GM21528 (cell line): ENCODE measurements at regions not wholly inside any gene's neighbourhood (a gene's known extent, or its start where the extent isn't known, plus 50 kb on each side); places are given as distances from the start of the nearest gene placed in this dataset.
"Not testable (repeated sequence)": the region's sequence is repeated elsewhere in the genome, so short reads cannot be mapped to it uniquely, and the experiment has no call there.

Experiments
- ATAC-seq: cut with Tn5 transposase; IDR thresholded peaks from one replicate; pipeline ENCODE4 v1.9.1; 2021; ENCODE audit warnings: mild to moderate bottlenecking, moderate library complexity; ENCODE audit not compliant: unreplicated experiment, low FRiP score

- no peak for ATAC-seq
These were observed 265.8 kb upstream of the NEBL start for GRCh38 chr10:21162948-21163347.

DNA sequence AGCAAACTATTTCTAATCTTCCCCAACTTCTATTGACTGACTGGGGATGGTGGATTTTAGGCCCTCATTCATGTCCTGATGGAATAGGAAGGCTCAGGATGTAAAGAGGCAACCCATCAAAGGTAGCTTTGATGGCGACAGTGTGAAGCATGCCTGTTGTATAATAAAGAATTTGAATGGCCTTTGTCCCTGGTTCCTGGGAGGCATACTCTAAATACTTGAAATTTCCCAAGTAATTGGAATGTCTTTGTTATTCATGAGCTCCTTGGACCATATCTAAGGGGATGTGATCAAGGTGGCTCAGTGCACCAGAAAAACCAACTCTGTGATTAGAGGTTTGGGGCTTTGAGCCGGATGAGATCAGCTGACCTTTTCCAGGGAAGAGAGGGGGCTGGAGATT lies 264.5 kb upstream of the NEBL start:
- ATAC-seq: no peak

- ATAC-seq: no peak
These were observed 264.0 kb upstream of the NEBL start for GRCh38 chr10:21161090-21161625.

- no peak for ATAC-seq
These were observed 263.0 kb upstream of the NEBL start for GRCh38 chr10:21160116-21160515.

DNA sequence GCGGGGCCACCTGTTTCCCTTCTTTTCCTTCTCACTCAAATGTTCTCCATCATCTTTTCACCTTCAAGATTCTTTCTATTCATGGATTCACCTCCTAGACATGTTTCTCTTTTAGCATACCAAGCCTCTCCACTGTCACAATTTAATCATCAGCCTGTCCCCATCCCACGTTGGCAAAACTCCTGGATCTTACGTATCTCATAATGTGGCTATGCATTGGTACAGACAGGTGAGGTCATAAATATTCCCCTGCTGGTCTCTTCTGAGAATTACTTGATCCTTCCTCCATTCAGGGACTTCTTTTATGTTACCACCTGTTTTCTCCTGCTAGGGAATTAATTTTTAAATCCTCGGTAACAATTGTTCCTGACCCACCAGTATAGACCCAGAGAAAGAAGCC lies 262.6 kb upstream of the NEBL start:
- ATAC-seq: no peak

DNA sequence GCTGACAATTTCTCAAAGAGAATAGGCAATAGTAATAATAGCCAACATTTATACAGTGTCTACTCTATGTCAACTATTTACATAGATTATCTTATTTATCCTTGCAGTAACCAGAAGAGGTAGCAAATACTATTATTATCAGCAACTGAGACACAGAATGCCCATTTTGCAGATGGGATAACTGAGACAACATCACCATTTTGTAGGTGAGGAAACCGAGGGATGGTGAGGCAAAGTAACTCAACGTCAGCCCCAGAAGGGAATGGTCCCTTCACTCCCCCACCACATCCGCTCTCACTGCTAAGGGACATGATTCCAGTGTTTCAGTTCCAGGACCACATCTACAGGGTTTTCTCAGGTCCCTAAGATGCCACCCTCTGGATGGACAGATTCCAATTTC lies 261.2 kb upstream of the NEBL start:
- no peak for ATAC-seq

GRCh38 chr10:21157664-21158063 lies 260.6 kb upstream of the NEBL start:
- ATAC-seq: no peak

DNA sequence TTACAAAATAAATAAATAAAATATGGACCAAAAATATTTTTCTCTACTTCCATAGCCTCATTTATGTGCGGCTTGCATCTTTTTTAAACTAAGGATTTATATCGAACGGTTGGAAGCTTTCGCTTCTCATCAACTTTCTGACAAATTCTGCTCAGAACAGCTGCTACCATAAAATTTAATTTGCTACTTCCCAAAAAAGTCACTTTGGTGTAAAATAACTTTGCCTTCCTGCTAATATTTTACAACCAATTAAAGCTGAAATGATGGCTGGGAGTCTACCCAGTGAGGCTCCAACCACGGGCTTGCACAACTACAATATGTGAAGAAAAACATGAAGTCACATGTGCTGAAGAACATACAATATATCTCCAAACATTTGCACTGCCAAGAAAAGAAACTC lies 253.1 kb upstream of the NEBL start:
- no peak for ATAC-seq

DNA sequence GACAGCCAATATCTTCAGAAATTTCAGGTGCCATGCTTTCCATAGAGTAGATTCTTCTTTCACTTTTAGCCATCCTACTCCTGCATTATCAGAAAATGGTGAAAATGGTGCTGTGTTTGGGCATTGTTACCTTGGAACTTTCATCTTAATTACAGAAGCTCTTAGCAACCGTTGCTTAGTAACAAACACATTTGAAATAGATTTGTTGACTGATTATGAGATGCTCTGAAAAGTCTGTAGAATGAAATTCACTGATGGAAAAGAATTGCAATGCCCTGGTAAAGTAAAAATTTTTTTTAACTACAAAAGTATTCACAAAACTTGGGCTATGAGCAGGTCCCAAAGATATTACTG lies 249.3 kb upstream of the NEBL start:
- no peak for ATAC-seq

DNA sequence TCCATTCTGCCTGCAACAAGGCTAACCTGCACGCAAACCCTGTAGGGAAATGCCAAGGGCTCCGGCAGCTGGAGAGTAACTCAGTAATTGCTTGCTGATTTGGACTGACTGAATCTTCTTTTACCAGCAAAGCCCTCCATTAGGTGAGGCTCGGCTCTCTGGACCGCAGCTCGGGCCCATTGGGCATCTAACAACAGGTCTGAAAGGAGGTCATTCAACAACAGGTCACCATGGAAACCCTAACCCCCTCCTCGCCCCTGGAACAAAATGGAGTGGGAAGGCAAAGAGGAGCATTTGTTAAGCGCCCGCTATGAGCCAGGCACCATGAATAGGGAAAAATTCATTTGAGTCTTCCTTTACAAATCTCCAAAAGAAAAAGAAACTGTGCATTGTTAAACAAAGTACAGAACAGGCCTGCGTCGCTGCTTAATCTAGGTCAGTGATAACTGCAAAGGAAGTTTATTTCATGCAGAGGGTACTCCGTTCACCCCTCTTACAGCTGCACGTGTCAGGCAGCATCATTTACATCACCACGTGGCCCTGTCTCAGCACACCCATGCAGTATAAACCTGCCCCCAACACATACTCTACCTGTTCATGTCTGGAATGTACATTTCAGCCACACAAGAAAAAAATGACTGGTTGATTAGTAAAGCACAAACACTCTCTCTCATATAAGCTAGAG lies 248.8 kb upstream of the NEBL start:
- no peak for ATAC-seq

DNA sequence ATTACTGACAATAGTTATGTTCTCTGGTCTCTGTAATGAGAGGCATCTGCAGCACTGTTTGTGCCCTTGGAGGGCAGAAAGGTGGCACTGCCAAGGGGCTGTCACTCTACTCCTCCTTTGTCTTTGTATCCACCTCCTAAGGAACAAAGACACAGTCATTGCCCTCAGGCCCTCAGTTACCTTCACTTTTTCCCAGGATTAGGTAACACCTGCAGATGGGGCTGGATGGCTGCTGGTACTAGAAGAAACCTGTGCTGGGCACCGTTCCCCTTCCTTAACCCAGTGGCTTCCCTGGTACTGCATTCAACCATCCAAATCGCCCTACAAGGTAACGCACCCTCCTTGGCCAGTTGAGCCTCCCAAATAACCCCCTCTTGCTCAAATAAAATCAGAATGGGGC lies 246.9 kb upstream of the NEBL start:
- no peak for ATAC-seq

DNA sequence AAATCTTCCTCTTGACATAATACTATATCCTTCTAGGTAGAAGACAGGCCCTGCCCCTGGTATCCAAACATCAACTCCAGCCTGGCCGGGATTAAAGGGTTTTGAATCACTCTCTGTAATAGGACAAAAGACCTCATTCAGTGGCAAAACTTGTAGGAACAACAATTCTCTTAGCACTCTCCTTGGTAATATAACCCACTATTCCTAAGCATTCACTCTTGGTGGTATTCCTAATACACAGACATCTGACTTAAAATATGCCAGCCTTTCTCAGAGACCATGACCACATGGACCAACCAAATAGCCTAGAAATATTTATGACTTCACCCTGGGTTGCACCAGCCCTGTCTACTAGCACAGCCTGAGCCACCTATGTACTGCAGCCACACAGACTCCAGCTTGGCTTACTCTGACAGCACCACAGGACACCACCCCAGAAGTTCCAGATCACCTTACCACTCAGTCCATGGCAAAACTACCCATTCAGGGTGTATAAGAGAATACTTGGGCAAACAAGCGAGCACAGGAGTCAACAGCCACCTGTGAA lies 244.9 kb upstream of the NEBL start:
- no peak for ATAC-seq

DNA sequence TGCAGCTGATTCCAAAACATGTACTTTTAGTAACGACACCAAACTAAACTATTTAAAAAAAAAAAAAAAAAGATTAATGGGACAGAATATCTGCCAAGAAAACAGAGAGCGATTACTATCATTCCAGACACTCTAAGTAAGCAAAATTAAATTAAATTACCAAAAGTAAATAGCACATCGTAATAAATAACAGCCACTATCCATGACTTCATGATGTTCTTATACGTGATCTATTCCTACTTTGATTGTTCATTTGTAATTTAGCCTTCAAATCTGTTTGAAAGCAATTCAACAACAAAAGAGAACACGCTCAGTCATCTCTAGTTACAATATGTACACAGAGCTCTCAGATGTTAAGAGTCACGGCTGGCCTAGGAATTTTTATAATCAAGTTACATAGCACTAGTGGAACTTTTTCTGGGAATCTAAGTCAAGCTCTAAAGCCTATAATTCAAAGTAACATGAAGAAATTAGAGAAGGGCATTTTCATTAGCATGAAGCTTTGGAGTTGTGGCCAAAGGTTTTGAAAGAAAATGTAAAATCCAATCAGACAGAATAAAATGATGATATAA lies 241.7 kb upstream of the NEBL start:
- ATAC-seq: no peak

DNA sequence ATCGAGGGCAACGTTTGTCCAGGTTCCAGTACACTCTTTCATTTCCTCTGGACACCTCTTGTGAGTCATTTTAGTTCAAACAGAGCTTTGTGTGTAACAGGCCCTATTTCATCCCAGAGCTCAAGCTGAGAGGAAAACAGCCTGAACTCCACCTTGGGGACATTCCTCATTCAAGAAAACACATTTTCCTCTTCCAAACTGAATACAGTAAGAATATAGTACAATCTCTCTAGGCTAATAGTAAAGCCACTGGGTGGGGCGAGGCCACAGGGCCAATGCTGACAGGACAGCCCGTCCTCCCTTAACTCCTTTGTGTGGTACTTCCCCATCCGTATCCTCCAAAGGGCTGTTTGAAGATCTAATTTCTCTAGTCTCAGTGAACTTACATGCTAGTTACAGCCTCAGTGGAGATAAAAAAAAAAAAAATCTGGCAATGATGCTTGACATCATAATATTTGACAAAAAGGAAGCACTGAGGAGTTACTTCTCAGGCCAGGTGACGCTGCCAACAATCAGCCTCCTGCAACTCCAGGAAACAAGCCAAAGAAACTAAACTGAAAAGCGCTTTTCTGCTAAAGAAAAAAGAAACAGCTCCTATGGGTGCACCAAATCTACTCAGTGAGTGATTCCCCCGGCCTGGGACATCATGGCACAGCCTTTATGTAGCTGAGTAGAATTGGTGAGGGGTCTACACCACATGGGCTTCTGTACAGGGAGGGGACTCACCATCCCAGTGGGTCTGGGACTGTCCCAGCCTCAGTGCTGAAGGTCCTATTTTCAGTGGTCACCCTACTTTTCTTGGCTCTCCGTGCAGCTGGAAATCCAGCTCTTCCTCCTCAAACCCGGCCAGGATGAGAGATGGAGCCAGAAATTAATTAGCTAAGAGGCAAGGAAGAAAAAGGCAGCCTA lies 238.2 kb upstream of the NEBL start:
- no peak for ATAC-seq

- no peak for ATAC-seq
These were observed 237.5 kb upstream of the NEBL start for GRCh38 chr10:21134645-21135022.

DNA sequence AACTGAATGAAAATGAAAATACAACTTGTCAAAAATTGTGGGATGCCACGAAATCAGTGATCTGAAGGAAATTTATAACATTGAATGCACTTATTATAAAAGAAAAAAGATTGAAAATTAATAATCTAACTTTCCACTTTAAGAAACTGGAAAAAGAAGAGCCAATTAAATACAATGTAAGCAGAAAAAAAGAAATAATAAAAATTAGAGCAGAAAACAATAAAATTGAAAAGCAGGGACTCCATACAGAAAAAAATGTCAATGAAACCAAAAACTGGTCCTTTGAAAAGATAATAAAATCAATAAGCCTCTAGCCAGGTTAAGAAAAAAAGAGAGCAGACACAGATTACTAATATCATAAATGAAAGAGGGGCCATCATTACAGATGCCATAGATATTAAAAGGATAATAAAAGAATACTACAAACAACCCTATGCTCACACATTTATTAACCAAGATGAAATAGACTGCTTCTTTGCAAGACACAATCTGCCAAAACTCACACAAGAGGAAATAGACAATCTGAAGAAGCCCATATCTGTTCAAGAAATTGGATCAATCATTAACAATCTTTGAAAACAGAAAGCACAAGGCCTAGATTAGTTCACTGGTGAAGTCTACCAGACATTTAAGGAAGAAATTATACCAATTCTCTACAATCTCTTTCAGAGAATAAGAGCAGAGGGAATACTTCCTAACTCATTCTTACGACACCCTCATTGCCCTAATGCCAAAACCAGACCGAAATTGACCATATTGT lies 233.8 kb upstream of the NEBL start:
- no peak for ATAC-seq

GRCh38 chr10:21130108-21130507 lies 233.0 kb upstream of the NEBL start:
- ATAC-seq: no peak

DNA sequence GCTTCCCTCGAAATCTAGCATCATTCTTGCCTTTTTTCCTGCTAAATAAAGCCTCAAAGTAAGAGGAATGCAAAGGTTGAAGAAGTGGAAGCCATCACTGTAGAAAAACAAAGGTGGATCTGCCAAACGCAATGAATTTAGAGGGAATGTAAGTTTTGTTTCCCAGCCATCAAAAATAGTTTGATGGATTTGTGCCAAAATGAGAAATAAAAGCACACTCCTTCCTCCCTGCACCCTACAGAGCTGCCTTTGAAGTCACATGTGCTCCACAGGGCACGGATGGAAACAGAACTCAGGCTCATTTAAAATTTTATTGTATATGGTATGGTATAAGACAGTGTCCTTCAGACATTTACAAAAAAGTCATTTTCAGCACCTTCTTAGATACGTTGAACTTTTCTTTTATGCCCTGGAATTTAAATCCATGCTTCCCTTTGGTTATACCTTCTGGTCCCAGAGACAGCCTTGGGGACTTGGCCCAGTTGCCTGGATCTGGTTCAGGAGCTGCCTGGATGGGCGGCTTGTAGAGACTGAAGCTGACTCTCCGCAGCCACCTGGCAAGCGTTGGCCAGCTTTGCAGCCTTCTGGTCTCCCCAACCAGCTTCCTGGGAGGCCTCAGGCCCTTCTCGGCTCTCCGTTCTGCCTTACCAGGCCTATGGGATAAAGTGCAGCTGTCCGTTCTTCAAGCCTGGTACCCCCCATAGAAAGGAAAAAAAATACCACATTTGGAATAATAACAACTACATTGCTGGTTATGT lies 228.5 kb upstream of the NEBL start:
- no peak for ATAC-seq

DNA sequence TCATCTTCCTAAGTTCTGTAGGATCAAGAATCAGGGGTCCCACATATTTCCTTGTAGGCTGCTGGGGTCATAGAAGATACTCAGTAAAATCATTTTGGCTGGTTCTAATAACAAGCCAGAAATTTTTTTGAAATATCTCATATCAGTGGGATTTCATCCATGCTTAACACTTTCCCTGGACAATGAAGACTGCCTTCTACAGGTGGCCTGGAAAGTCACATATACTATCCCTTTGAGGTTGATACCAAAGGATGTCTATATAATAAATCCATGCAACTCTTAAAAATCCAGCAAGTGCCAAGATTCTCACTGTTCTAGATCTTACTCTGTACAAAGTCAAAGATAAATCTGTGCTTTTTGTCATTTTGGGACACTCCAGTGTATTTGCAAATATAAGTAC lies 225.8 kb upstream of the NEBL start:
- ATAC-seq: no peak

GRCh38 chr10:21121822-21122221 lies 224.7 kb upstream of the NEBL start:
- ATAC-seq: not testable (repeated sequence)
